Prostate gland (tissue), 2 donors: ENCODE measurements at regions not wholly inside any gene's neighbourhood (a gene's known extent, or its start where the extent isn't known, plus 50 kb on each side); places are given as distances from the start of the nearest gene placed in this dataset.

ENCODE experiments used
- CTCF ChIP-seq, 4 experiments: fragments of 200-600 bp in 2 of 4; fragments of 450-650 bp in 2 of 4; sonication (generic) in 2 of 4; IDR thresholded peaks; 1 replicate in 3 of 4; 2 replicates in 1 of 4; pipeline ENCODE4 v1.5.1; 2016 to 2019; ENCODE audit warnings: antibody characterized with exemption in 4 of 4, mild to moderate bottlenecking in 2 of 4, moderate library complexity in 2 of 4
- POLR2A ChIP-seq: fragments of 450-650 bp; IDR thresholded peaks from one replicate; pipeline ENCODE4 v1.6.1; 2016; ENCODE audit warnings: antibody characterized with exemption, mild to moderate bottlenecking
- POLR2AphosphoS5 ChIP-seq: sonication (generic); formaldehyde crosslinking; IDR thresholded peaks from one replicate; pipeline ENCODE4 v1.6.1; 2017; ENCODE audit warnings: antibody characterized with exemption

- TF ChIP-seq CTCF (IDR thresholded peaks at IDR 0.05), result no peak
- no peak for TF ChIP-seq POLR2AphosphoS5
- TF ChIP-seq POLR2A, result no peak
Measured at GRCh38 chr5:124935065-124935464, 188.6 kb upstream of the ZNF608 start.
